ENCODE measurements at regions not wholly inside any gene's neighbourhood (a gene's known extent, or its start where the extent isn't known, plus 50 kb on each side); places are given as distances from the start of the nearest gene placed in this dataset.

DNA sequence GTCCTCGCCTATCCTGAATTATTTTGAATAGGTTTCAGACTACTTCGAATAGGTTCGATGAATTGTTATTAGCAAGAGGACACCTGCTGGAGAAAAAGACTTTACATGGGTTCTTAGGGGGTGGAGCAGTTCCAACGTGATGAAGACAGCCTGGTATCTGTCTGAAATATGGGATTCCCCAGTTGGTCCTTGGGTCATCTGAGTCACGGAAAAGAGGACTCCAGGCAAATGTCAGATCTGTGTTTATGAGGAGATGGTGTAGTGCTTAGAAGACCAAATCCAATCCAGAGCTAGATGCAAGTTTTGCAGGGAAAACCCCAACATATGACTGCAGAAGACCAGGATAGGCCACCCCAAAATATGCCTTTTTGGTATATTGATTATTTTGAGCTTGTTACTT is 98.9 kb upstream of the IGSF10 start:
- Histone ChIP-seq H3K4me1 (no peaks in the 10 kb centered on the region), H3K36me3 (no peaks in the 10 kb centered on the region), H3K27ac (no peak overlapping the region), H3K4me3 (no peak overlapping the region), H3K9me3 (no peaks in the 10 kb centered on the region), H3K27me3 (no peaks in the 10 kb centered on the region)
- no peak for DNase-seq
- intact Hi-C loops (cut with DNase I; ENCODE audit: low total_unique reads): no loop called here
- TF ChIP-seq, protein P1, sequence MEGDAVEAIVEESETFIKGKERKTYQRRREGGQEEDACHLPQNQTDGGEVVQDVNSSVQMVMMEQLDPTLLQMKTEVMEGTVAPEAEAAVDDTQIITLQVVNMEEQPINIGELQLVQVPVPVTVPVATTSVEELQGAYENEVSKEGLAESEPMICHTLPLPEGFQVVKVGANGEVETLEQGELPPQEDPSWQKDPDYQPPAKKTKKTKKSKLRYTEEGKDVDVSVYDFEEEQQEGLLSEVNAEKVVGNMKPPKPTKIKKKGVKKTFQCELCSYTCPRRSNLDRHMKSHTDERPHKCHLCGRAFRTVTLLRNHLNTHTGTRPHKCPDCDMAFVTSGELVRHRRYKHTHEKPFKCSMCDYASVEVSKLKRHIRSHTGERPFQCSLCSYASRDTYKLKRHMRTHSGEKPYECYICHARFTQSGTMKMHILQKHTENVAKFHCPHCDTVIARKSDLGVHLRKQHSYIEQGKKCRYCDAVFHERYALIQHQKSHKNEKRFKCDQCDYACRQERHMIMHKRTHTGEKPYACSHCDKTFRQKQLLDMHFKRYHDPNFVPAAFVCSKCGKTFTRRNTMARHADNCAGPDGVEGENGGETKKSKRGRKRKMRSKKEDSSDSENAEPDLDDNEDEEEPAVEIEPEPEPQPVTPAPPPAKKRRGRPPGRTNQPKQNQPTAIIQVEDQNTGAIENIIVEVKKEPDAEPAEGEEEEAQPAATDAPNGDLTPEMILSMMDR (IDR thresholded peaks at IDR 0.05): no peak
- TF ChIP-seq POLR2A (IDR thresholded peaks at IDR 0.05): no peak

DNA sequence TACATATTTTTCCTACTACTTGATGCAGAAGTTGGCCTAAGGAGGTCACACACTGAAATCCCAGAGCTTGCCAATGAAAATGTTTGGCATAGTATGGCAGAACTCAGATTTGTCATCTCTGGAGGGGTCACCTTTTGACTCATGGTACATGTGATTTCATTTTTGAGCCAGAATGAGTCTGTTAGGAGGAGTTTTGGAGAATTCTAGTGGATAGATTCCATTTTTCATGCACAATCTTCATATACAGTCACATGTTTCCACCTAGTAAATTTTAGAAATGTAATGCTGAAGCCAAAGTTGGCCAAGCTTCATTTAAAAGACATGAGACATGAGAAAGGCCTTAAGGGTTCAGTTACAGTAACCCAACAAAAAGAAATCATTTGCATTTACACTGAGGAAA is 97.8 kb upstream of the IGSF10 start:
- no peaks in the 10 kb centered on the region for H3K9me3 ChIP-seq
- H3K36me3 ChIP-seq: no peaks in the 10 kb centered on the region
- intact Hi-C loops (cut with DNase I; ENCODE audit: low total_unique reads): no loop called here
- H3K4me3 ChIP-seq: no peak overlapping the region
- DNase-seq: no peak
- TF ChIP-seq POLR2A (IDR thresholded peaks at IDR 0.05): no peak
- TF ChIP-seq, protein P1 (IDR thresholded peaks at IDR 0.05): no peak
- no peaks in the 10 kb centered on the region for H3K27me3 ChIP-seq
- H3K4me1 ChIP-seq: no peaks in the 10 kb centered on the region
- H3K27ac ChIP-seq: no peak overlapping the region

DNA sequence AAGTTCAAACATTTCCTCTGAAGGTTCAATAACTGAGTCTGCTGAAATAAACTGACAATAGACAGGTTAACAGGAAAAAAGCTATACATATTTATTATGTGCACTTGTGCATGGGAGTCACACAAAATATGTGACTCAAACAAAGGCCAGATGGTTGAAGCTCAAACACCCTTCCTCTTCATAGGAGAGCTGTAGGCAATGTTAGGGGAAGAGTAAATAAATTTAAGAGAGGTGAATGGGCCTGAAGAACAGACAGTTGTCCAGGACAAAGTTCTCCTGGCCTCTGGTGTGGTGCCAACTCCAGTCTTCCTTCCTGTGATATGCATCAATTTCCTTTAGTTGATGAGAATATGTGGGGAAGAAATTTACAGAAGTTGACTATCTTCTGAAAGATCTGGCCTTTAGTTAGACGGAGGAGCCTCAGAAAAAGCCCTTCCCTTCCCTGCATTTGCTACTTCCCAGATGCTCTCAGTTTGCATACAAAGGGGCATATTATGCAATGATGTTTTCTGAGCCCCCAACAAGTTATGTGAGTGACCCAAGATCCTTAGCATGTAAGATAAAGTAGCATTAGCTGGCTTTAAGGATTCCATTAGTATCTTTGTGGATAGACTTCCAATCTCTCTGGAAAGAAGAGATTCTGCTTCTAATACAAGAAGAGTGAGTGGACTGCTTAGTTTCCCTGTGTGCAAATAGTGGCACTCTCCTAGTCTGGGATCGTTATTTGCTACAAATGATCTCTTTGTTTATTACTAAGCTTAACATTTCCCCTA is 96.4 kb upstream of the IGSF10 start:
- TF ChIP-seq POLR2A (IDR thresholded peaks at IDR 0.05): no peak
- TF ChIP-seq, protein P1 (IDR thresholded peaks at IDR 0.05): no peak
- no peak for DNase-seq
- Histone ChIP-seq H3K4me3 (no peak overlapping the region), H3K27me3 (no peaks in the 10 kb centered on the region), H3K4me1 (no peaks in the 10 kb centered on the region), H3K27ac (no peak overlapping the region), H3K36me3 (no peaks in the 10 kb centered on the region), H3K9me3 (no peaks in the 10 kb centered on the region)
- intact Hi-C loops (cut with DNase I; ENCODE audit: low total_unique reads): no loop called here

- Histone ChIP-seq H3K9me3 (no peaks in the 10 kb centered on the region), H3K4me3 (no peak overlapping the region), H3K27me3 (no peaks in the 10 kb centered on the region), H3K27ac (no peak overlapping the region), H3K36me3 (no peaks in the 10 kb centered on the region), H3K4me1 (no peaks in the 10 kb centered on the region)
- DNase-seq: no peak
- intact Hi-C loops (cut with DNase I; ENCODE audit: low total_unique reads): no loop called here
- TF ChIP-seq POLR2A (IDR thresholded peaks at IDR 0.05): no peak
- TF ChIP-seq, protein P1 (IDR thresholded peaks at IDR 0.05): no peak
These were observed 95.7 kb upstream of the IGSF10 start for GRCh38 chr3:151556596-151556995.

- H3K9me3 ChIP-seq: no peaks in the 10 kb centered on the region
- H3K27ac ChIP-seq: peak overlapping the region in 1 of 2 donors; percentile 15
- TF ChIP-seq POLR2A (IDR thresholded peaks at IDR 0.05): no peak
- TF ChIP-seq, protein P1 (IDR thresholded peaks at IDR 0.05): no peak
- H3K36me3 ChIP-seq: no peaks in the 10 kb centered on the region
- no peaks in the 10 kb centered on the region for H3K4me1 ChIP-seq
- intact Hi-C loops (cut with DNase I; ENCODE audit: low total_unique reads): no loop called here
- no peaks in the 10 kb centered on the region for H3K27me3 ChIP-seq
- no peak overlapping the region for H3K4me3 ChIP-seq
- no peak for DNase-seq
These were observed 94.7 kb upstream of the IGSF10 start for GRCh38 chr3:151555523-151555922.

Data from uterus (tissue), 3 donors.